Uterus (tissue), 2 donors: ENCODE measurements at regions not wholly inside any gene's neighbourhood (a gene's known extent, or its start where the extent isn't known, plus 50 kb on each side); places are given as distances from the start of the nearest gene placed in this dataset.

ENCODE experiments used
- POLR2A ChIP-seq, 2 donors: fragments of 450-650 bp; IDR thresholded peaks; one replicate each; pipeline ENCODE4 v1.6.1; 2016; ENCODE audit warnings: antibody characterized with exemption in 2 of 2, mild to moderate bottlenecking in 1 of 2, moderate library complexity in 1 of 2
- TF ChIP-seq, protein P1 (sequence below), 4 experiments: fragments of 200-600 bp in 2 of 4; fragments of 450-650 bp in 2 of 4; sonication (generic) in 2 of 4; IDR thresholded peaks; one replicate each; pipeline ENCODE4 v1.5.1; 2016 to 2019; ENCODE audit warnings: antibody characterized with exemption in 4 of 4, mild to moderate bottlenecking in 2 of 4, moderate library complexity in 1 of 4

DNA sequence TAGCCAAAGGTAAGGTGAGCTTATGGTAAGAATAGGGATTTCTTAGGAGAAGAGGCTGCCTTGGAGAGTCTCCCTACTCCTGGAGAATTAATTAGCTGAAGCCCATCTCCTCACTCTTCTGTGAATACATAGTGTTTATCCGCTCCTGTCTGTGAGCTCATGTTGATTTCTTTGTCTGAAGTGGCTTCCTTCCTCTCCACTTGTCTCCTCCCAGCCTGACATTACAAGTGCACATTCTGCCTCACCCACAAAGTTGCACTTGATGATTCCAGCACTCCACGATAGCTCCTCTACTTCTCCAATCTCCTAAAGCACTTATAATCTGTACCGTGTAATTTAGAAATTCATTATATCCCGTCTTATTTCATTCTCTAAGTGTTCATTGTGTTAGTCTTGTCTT, 287.2 kb downstream of the QKI start:
- TF ChIP-seq, protein P1, sequence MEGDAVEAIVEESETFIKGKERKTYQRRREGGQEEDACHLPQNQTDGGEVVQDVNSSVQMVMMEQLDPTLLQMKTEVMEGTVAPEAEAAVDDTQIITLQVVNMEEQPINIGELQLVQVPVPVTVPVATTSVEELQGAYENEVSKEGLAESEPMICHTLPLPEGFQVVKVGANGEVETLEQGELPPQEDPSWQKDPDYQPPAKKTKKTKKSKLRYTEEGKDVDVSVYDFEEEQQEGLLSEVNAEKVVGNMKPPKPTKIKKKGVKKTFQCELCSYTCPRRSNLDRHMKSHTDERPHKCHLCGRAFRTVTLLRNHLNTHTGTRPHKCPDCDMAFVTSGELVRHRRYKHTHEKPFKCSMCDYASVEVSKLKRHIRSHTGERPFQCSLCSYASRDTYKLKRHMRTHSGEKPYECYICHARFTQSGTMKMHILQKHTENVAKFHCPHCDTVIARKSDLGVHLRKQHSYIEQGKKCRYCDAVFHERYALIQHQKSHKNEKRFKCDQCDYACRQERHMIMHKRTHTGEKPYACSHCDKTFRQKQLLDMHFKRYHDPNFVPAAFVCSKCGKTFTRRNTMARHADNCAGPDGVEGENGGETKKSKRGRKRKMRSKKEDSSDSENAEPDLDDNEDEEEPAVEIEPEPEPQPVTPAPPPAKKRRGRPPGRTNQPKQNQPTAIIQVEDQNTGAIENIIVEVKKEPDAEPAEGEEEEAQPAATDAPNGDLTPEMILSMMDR (IDR thresholded peaks at IDR 0.05), result no peak
- TF ChIP-seq POLR2A (IDR thresholded peaks at IDR 0.05), result no peak
